GM06990 (cell line): ENCODE measurements at regions not wholly inside any gene's neighbourhood (a gene's known extent, or its start where the extent isn't known, plus 50 kb on each side); places are given as distances from the start of the nearest gene placed in this dataset.

Source experiments
- DNase-seq: peaks from one replicate; pipeline ENCODE4 v3.0.0-alpha.2; 2011; ENCODE audit not compliant: insufficient read length; ENCODE audit errors: extremely low read depth
- H3K27me3 ChIP-seq: replicated peaks from 2 replicates; pipeline ENCODE4 v1.6.0; 2011; ENCODE audit warnings: low read length; ENCODE audit not compliant: control insufficient read depth, insufficient read depth
- H3K36me3 ChIP-seq: 2 replicates; pipeline ENCODE4 v1.5.1; 2011; ENCODE audit warnings: low read length; ENCODE audit not compliant: control insufficient read depth, insufficient read depth
- H3K4me3 ChIP-seq: replicated peaks from 2 replicates; pipeline ENCODE4 v1.5.1; 2011; ENCODE audit warnings: low read depth, mild to moderate bottlenecking, control low read depth, low read length
- TF ChIP-seq, protein P1 (sequence below): IDR thresholded peaks from 2 replicates; pipeline ENCODE4 v1.5.1; 2011; ENCODE audit warnings: low read length, control low read depth, mild to moderate bottlenecking, inconsistent platforms; ENCODE audit not compliant: insufficient read depth, poor library complexity, severe bottlenecking

DNA sequence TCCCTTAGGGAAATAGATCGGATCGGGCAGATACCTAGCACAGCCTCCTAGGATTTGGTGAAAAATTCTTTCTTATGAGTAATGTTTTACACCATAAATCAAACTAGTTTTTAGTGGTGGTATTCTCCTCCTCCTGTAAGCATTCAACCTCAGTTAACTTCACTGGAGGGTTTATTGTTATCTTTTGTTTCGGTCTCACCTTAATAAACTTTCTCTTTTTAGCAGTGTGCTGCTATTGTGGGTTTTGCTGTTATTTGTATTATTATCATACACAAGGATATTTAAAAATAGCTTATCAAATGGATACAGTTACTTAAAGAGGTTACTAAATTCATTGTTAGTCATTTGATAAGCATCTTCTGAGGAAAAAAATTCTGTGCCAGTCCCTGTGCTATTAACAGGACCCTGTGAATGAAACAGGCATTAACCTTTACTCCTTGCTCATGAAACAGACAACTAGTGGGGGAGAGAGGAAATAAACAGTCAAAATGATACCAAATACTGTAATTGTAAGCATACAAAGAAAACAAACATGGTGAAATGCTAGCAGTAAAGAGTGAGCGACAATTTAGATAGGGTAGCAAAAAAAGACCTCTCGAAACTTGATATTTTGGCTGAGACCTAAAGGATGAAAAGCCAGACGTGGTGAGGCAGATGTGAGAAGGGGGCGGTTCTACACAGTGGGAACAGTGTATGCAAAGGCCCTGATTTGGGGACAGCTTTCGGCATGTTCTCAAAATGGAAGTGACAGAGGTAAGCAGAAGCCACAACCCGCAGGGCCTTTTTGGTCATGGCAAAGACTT, 178.7 kb upstream of the SOX5 start:
- no peak overlapping the region for H3K4me3 ChIP-seq
- no peaks in the 10 kb centered on the region for H3K27me3 ChIP-seq
- no peaks in the 10 kb centered on the region for H3K36me3 ChIP-seq
- peak; percentile 41 for DNase-seq
- TF ChIP-seq, protein P1, sequence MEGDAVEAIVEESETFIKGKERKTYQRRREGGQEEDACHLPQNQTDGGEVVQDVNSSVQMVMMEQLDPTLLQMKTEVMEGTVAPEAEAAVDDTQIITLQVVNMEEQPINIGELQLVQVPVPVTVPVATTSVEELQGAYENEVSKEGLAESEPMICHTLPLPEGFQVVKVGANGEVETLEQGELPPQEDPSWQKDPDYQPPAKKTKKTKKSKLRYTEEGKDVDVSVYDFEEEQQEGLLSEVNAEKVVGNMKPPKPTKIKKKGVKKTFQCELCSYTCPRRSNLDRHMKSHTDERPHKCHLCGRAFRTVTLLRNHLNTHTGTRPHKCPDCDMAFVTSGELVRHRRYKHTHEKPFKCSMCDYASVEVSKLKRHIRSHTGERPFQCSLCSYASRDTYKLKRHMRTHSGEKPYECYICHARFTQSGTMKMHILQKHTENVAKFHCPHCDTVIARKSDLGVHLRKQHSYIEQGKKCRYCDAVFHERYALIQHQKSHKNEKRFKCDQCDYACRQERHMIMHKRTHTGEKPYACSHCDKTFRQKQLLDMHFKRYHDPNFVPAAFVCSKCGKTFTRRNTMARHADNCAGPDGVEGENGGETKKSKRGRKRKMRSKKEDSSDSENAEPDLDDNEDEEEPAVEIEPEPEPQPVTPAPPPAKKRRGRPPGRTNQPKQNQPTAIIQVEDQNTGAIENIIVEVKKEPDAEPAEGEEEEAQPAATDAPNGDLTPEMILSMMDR: no peak

DNA sequence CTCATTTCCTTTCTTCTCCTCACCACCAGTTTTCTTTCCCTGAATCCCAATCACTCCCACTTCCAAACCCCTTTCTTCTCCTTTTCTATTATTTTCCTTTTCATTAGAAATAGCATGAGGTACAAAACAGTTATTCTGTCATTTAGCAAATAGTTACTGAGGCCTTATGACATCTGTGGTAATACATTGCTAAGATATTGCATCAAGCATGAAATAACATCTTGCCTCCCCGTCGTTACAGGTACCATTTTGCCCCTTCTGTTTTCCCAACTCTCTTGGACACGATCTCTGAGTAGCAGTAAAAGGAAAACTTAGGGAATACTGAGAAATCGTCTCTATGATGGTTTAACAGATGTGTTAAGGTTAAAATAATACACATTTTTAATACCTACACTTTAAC, 175.8 kb upstream of the SOX5 start:
- TF ChIP-seq, protein P1: no peak
- H3K27me3 ChIP-seq: no peaks in the 10 kb centered on the region
- no peak for DNase-seq

DNA sequence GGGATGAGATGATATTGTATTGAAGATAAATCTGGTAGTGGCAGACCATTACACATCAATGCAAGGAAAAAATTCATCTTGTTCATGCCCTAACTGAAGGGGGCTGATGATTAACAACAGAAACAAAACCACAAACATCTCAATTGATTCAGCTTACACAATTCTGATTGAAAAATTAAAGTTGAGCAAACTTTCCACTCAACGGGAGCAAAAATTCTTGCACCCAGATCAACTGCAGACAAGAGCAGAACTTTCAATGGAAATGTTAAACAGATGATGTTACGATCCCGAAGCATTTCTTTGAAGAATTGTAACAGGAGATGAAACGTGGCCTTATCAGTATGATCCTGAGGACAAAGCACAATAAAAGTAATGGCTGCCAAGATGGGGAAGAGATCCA, 172.4 kb upstream of the SOX5 start:
- Histone ChIP-seq H3K36me3 (no peaks in the 10 kb centered on the region), H3K27me3 (no peaks in the 10 kb centered on the region), H3K4me3 (no peak overlapping the region)
- no peak for DNase-seq
- TF ChIP-seq, protein P1: no peak

More for the DNA sequence above, 175.8 kb upstream of the SOX5 start:
- no peak overlapping the region for H3K4me3 ChIP-seq
- H3K36me3 ChIP-seq: no peaks in the 10 kb centered on the region

DNA sequence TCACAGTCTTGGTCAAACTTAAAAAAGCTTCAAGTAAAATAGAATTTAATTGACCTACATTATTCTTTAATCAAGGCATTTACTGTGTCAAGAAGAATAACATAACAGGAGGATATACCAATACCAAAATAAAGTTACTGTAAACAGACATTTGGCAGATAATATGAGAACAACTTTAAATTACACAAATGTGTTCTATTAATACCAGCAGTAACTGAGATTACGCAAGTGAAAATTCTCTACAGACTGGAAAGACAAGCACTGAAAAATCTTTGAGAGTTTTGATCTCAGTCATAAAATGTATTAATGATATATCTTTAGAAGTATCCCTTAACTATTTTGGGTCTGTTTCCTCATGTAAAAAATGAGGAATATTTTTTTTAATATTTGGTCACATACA, 169.2 kb upstream of the SOX5 start:
- DNase-seq: no peak
- TF ChIP-seq, protein P1: no peak
- Histone ChIP-seq H3K27me3 (no peaks in the 10 kb centered on the region), H3K36me3 (no peaks in the 10 kb centered on the region), H3K4me3 (no peak overlapping the region)

DNA sequence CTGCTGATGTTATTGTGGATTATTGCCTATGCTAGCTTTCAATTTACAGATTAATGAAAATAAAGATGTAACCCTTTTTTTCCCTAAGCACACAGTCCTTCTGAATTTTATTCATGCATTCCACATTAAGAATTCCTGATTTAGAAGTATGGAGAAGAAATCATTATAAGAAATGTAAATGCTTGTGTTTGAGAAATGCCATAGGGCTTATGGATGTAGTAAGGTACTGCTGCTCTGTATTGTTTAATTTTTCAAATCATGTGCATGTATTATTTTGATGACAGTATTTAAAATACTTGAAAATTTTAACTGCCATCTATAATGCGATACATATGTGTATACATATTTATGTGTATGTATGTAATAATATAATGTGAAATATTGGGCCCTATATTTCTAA, 167.1 kb upstream of the SOX5 start:
- TF ChIP-seq, protein P1: no peak
- DNase-seq: no peak
- no peak overlapping the region for H3K4me3 ChIP-seq
- H3K27me3 ChIP-seq: no peaks in the 10 kb centered on the region
- H3K36me3 ChIP-seq: no peaks in the 10 kb centered on the region
